Ishikawa (cell line): ENCODE measurements at regions not wholly inside any gene's neighbourhood (a gene's known extent, or its start where the extent isn't known, plus 50 kb on each side); places are given as distances from the start of the nearest gene placed in this dataset.

Source experiments
- CEBPB ChIP-seq: IDR thresholded peaks from 2 replicates; pipeline ENCODE4 v1.6.1; 2012
- CREB1 ChIP-seq: IDR thresholded peaks from 2 replicates; pipeline ENCODE4 v1.6.1; 2012; ENCODE audit warnings: low read depth
- EGR1 ChIP-seq: IDR thresholded peaks from 2 replicates; pipeline ENCODE4 v1.6.1; 2012
- EP300 ChIP-seq: IDR thresholded peaks from 2 replicates; pipeline ENCODE4 v1.6.1; 2012; ENCODE audit warnings: borderline replicate concordance
- FOXM1 ChIP-seq: IDR thresholded peaks from 2 replicates; pipeline ENCODE4 v1.6.1; 2012; ENCODE audit warnings: low read depth, borderline replicate concordance
- MAX ChIP-seq: IDR thresholded peaks from 2 replicates; pipeline ENCODE4 v1.6.1; 2012
- NFIC ChIP-seq: IDR thresholded peaks from 2 replicates; pipeline ENCODE4 v1.6.1; 2012
- RAD21 ChIP-seq: IDR thresholded peaks from 2 replicates; pipeline ENCODE4 v1.6.1; 2012; ENCODE audit warnings: low read depth
- REST ChIP-seq: IDR thresholded peaks from 2 replicates; pipeline ENCODE4 v1.6.1; 2012; ENCODE audit warnings: low read depth, mild to moderate bottlenecking
- TAF1 ChIP-seq: IDR thresholded peaks from 2 replicates; pipeline ENCODE4 v1.6.1; 2012; ENCODE audit warnings: low read depth, mild to moderate bottlenecking
- TCF12 ChIP-seq: IDR thresholded peaks from 2 replicates; pipeline ENCODE4 v1.6.1; 2012; ENCODE audit warnings: low read depth
- TEAD4 ChIP-seq: IDR thresholded peaks from 2 replicates; pipeline ENCODE4 v1.6.1; 2012
- USF1 ChIP-seq: IDR thresholded peaks from 2 replicates; pipeline ENCODE4 v1.6.1; 2012
- YY1 ChIP-seq: IDR thresholded peaks from 2 replicates; pipeline ENCODE4 v1.6.1; 2012; ENCODE audit warnings: low read depth
- ZBTB7A ChIP-seq: IDR thresholded peaks from 2 replicates; pipeline ENCODE4 v1.6.1; 2012; ENCODE audit warnings: low read depth

GRCh38 chr2:88927128-88927527, 235.7 kb downstream of the RPIA start:
- TF ChIP-seq YY1: no peak

GRCh38 chr2:88930659-88931058, 239.2 kb downstream of the RPIA start:
- TF ChIP-seq TCF12: no peak
- TF ChIP-seq EGR1: no peak
- no peak for TF ChIP-seq RAD21
- TF ChIP-seq MAX: no peak
- no peak for TF ChIP-seq CREB1
- no peak for TF ChIP-seq YY1

- TF ChIP-seq EP300 (no peak), NFIC (no peak), ZBTB7A (no peak), FOXM1 (no peak), MAX (no peak), TCF12 (no peak), CEBPB (no peak), USF1 (no peak), YY1 (no peak), TAF1 (no peak), REST (no peak), EGR1 (no peak), RAD21 (no peak), TEAD4 (no peak), CREB1 (no peak)
Observed at GRCh38 chr2:88932686-88933085, 241.2 kb downstream of the RPIA start.

GRCh38 chr2:88933091-88933490, 241.6 kb downstream of the RPIA start:
- TF ChIP-seq EGR1: no peak

GRCh38 chr2:88933980-88934379, 242.5 kb downstream of the RPIA start:
- no peak for TF ChIP-seq RAD21
- TF ChIP-seq MAX: no peak
- TF ChIP-seq REST: no peak
- no peak for TF ChIP-seq ZBTB7A

- TF ChIP-seq TEAD4 (no peak), NFIC (no peak), EP300 (no peak), USF1 (no peak), REST (no peak), RAD21 (no peak), EGR1 (no peak), YY1 (no peak), CREB1 (no peak), FOXM1 (no peak), MAX (no peak), TAF1 (no peak), TCF12 (no peak), ZBTB7A (no peak), CEBPB (no peak)
Observed at GRCh38 chr2:88942798-88943197, 251.3 kb downstream of the RPIA start.
